ENCODE measurements at regions not wholly inside any gene's neighbourhood (a gene's known extent, or its start where the extent isn't known, plus 50 kb on each side); places are given as distances from the start of the nearest gene placed in this dataset.

DNA sequence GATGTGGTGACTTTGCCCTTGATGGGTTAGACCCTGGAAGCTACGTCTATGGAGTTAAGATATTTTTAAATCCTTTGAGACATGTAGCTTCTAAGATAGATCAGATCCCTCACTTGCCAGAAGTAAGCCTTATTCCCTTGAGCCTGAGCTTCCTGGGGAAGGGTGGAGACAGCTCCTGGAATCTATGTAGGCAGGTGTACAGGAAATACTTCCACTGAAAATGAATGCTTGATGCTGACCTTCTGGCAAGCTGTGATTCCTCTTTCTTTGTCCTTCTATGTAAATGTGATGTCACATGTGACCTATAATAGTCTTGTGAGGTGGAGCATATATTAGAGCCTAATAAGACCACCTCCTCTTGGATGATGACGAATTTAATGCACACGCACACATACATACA, 1152.0 kb upstream of the ACO1 start:
- WGBS, 2 donors, result 82 to 87% methylated on average over 3 of the region's 3 CpGs
- Histone ChIP-seq H3K4me1 (no peaks in the 10 kb centered on the region), H3K9me3 (peaks cover 0 to 3% (median 0%) of the 10 kb centered on the region in 4 donors), H3K27ac (no peak overlapping the region), H3K4me3 (no peak overlapping the region), H3K36me3 (no peaks in the 10 kb centered on the region), H3K27me3 (no peaks in the 10 kb centered on the region)
- DNase-seq, result no peak
- intact Hi-C loops (cut with DNase I), result no loop called here
- TF ChIP-seq EP300 (IDR thresholded peaks at IDR 0.05) (no peak), POLR2AphosphoS5 (IDR thresholded peaks at IDR 0.05) (no peak), POLR2A (IDR thresholded peaks at IDR 0.05) (no peak)
- TF ChIP-seq, protein P1, sequence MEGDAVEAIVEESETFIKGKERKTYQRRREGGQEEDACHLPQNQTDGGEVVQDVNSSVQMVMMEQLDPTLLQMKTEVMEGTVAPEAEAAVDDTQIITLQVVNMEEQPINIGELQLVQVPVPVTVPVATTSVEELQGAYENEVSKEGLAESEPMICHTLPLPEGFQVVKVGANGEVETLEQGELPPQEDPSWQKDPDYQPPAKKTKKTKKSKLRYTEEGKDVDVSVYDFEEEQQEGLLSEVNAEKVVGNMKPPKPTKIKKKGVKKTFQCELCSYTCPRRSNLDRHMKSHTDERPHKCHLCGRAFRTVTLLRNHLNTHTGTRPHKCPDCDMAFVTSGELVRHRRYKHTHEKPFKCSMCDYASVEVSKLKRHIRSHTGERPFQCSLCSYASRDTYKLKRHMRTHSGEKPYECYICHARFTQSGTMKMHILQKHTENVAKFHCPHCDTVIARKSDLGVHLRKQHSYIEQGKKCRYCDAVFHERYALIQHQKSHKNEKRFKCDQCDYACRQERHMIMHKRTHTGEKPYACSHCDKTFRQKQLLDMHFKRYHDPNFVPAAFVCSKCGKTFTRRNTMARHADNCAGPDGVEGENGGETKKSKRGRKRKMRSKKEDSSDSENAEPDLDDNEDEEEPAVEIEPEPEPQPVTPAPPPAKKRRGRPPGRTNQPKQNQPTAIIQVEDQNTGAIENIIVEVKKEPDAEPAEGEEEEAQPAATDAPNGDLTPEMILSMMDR (IDR thresholded peaks at IDR 0.05), result no peak

- Histone ChIP-seq H3K27ac (no peak overlapping the region), H3K27me3 (no peaks in the 10 kb centered on the region), H3K4me1 (no peaks in the 10 kb centered on the region), H3K9me3 (no peaks in the 10 kb centered on the region), H3K4me3 (no peak overlapping the region), H3K36me3 (no peaks in the 10 kb centered on the region)
- TF ChIP-seq POLR2A (IDR thresholded peaks at IDR 0.05) (no peak), POLR2AphosphoS5 (IDR thresholded peaks at IDR 0.05) (no peak), EP300 (IDR thresholded peaks at IDR 0.05) (no peak)
- TF ChIP-seq, protein P1 (IDR thresholded peaks at IDR 0.05), result no peak
- WGBS, 2 donors, result 12 to 37% methylated on average over 2 of the region's 2 CpGs
- intact Hi-C loops (cut with DNase I), result no loop called here
- DNase-seq, result no peak
Measured at GRCh38 chr9:31236344-31236743, 1148.1 kb upstream of the ACO1 start.

- Histone ChIP-seq H3K36me3 (no peaks in the 10 kb centered on the region), H3K4me3 (no peak overlapping the region), H3K27ac (no peak overlapping the region), H3K9me3 (no peaks in the 10 kb centered on the region), H3K27me3 (no peaks in the 10 kb centered on the region), H3K4me1 (no peaks in the 10 kb centered on the region)
- WGBS, 2 donors, result 67 to 70% methylated on average over 1 of the region's 1 CpG
- no peak for DNase-seq
- intact Hi-C loops (cut with DNase I), result no loop called here
- no peak for TF ChIP-seq POLR2A (IDR thresholded peaks at IDR 0.05)
- no peak for TF ChIP-seq EP300 (IDR thresholded peaks at IDR 0.05)
- no peak for TF ChIP-seq POLR2AphosphoS5 (IDR thresholded peaks at IDR 0.05)
- TF ChIP-seq, protein P1 (IDR thresholded peaks at IDR 0.05), result no peak
Measured at GRCh38 chr9:31243386-31243785, 1141.1 kb upstream of the ACO1 start.

GRCh38 chr9:31248156-31248555, 1136.3 kb upstream of the ACO1 start:
- intact Hi-C loops (cut with DNase I), result no loop called here
- H3K27me3 ChIP-seq, result no peaks in the 10 kb centered on the region
- 76 to 81% methylated on average over 1 of the region's 1 CpG for WGBS, 2 donors
- H3K27ac ChIP-seq, result no peak overlapping the region
- H3K4me1 ChIP-seq, result no peaks in the 10 kb centered on the region
- DNase-seq, result no peak
- TF ChIP-seq, protein P1 (IDR thresholded peaks at IDR 0.05), result no peak
- no peaks in the 10 kb centered on the region for H3K9me3 ChIP-seq
- H3K36me3 ChIP-seq, result no peaks in the 10 kb centered on the region
- H3K4me3 ChIP-seq, result no peak overlapping the region

DNA sequence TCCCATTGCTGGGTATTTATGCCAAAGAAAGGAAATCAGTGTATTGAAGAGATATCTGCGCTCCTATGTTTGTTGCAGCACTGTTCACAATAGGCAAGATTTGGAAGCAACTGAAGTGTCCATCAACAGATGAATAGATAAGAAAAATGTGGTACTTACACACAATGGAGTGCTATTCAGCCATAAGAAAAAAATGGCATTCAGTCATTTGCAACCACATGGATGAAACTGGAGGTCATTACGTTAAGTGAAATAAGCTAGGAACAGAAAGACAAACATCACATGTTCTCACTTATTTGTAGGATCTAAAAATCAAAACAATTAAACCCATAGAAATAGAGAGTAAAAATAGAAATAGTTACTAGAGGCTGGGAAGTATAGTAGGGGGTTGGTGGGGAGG, 1133.1 kb upstream of the ACO1 start:
- TF ChIP-seq POLR2A (IDR thresholded peaks at IDR 0.05) (no peak), POLR2AphosphoS5 (IDR thresholded peaks at IDR 0.05) (no peak), EP300 (IDR thresholded peaks at IDR 0.05) (no peak)
- TF ChIP-seq, protein P1 (IDR thresholded peaks at IDR 0.05), result no peak
- Histone ChIP-seq H3K27me3 (no peaks in the 10 kb centered on the region), H3K4me3 (no peak overlapping the region), H3K27ac (no peak overlapping the region), H3K4me1 (no peaks in the 10 kb centered on the region), H3K9me3 (peaks cover 0 to 3% (median 0%) of the 10 kb centered on the region in 4 donors), H3K36me3 (no peaks in the 10 kb centered on the region)
- DNase-seq, result no peak
- intact Hi-C loops (cut with DNase I), result no loop called here
- WGBS, 2 donors, result 87 to 89% methylated on average over 2 of the region's 2 CpGs

Data from sigmoid colon (tissue), 6 donors.